Mucosa of descending colon (tissue), 3 donors: ENCODE measurements at regions not wholly inside any gene's neighbourhood (a gene's known extent, or its start where the extent isn't known, plus 50 kb on each side); places are given as distances from the start of the nearest gene placed in this dataset.

ENCODE experiments used
- ATAC-seq: fragments of 200-7000 bp; cut with Tn5 transposase; one replicate; pipeline ENCODE4 v1.9.1; 2020; ENCODE audit warnings: mild to moderate bottlenecking, moderate library complexity
- DNase-seq, 3 donors: peaks; one replicate each; pipeline ENCODE4 v3.0.0-alpha.2; 2020
- H3K36me3 ChIP-seq: fragments of 200-600 bp; one replicate; pipeline ENCODE4 v1.8.0; 2021; ENCODE audit warnings: low read depth, mild to moderate bottlenecking
- H3K4me1 ChIP-seq: fragments of 200-600 bp; one replicate; pipeline ENCODE4 v1.8.0; 2021; ENCODE audit warnings: low read depth, mild to moderate bottlenecking
- H3K4me3 ChIP-seq: fragments of 200-600 bp; one replicate; pipeline ENCODE4 v1.8.0; 2021; ENCODE audit warnings: mild to moderate bottlenecking
- H3K9me3 ChIP-seq: fragments of 200-600 bp; one replicate; pipeline ENCODE4 v1.8.0; 2021; ENCODE audit warnings: mild to moderate bottlenecking
- intact Hi-C, 2 donors: fragments of 100-400 bp; cut with DNase I in 1 of 2; cut with micrococcal nuclease in 1 of 2; formaldehyde crosslinking; loops; one replicate each; pipeline versions ENCODE4 v1.11.0 to v1.11.1; 2022; cut with DNase I, micrococcal nuclease
- TF ChIP-seq, protein P1 (sequence below): fragments of 200-600 bp; IDR thresholded peaks from one replicate; pipeline ENCODE4 v1.8.0; 2022; ENCODE audit warnings: antibody characterized with exemption, mild to moderate bottlenecking
- donor health status: DM: no; HTN: no; CAD: no; lungs with moderate emphysema.
- donor health status: DM: no; HTN: no; CAD: no.
- donor health status: DM: no; HTN: yes; CAD: no.

DNA sequence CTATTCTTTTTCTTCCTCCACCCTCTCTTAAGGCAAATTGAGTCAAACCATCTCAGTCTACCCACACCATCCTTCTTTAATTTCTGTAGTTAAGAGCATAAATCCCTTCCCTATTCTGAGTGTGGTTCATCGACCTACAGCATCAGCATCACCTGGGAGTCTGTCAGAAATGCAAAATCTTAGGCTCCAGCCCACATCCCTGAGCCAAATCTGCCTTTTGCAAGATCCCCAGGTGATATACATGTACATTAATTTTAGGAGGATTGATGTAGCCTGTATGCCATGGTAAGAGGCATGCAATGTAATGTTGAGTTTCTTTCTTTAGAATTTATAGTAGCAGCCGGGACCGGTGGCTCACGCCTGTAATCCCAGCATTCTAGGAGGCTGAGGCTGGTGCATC lies 151.7 kb upstream of the TNP1 start:
- no peak for DNase-seq
- TF ChIP-seq, protein P1, sequence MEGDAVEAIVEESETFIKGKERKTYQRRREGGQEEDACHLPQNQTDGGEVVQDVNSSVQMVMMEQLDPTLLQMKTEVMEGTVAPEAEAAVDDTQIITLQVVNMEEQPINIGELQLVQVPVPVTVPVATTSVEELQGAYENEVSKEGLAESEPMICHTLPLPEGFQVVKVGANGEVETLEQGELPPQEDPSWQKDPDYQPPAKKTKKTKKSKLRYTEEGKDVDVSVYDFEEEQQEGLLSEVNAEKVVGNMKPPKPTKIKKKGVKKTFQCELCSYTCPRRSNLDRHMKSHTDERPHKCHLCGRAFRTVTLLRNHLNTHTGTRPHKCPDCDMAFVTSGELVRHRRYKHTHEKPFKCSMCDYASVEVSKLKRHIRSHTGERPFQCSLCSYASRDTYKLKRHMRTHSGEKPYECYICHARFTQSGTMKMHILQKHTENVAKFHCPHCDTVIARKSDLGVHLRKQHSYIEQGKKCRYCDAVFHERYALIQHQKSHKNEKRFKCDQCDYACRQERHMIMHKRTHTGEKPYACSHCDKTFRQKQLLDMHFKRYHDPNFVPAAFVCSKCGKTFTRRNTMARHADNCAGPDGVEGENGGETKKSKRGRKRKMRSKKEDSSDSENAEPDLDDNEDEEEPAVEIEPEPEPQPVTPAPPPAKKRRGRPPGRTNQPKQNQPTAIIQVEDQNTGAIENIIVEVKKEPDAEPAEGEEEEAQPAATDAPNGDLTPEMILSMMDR: no peak
- Histone ChIP-seq H3K36me3 (no peaks in the 10 kb centered on the region), H3K4me1 (no peaks in the 10 kb centered on the region), H3K4me3 (no peak overlapping the region), H3K9me3 (no peaks in the 10 kb centered on the region)
- ATAC-seq: no peak
- intact Hi-C loops: no loop called here

DNA sequence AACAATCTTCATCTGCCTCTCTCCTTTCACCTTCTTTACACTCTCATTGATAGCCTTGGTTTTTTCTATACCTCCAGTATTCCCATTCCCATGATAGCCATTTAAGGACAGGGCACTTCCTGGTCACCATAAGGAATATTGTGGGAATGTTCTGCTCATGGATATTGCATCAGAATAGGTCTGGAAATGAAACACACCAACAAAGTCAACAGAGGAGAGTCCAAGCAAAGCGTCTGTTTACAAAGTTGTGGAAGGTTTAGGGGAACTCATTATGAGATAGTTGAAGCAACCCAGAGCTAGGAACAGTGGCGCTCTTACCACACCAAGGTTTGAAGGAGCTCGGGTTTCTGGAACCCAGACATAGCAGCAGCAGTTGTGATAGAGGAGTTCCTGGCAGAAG lies 150.3 kb upstream of the TNP1 start:
- no peak for ATAC-seq
- Histone ChIP-seq H3K4me3 (no peak overlapping the region), H3K9me3 (no peaks in the 10 kb centered on the region), H3K4me1 (no peaks in the 10 kb centered on the region), H3K36me3 (no peaks in the 10 kb centered on the region)
- TF ChIP-seq, protein P1: no peak
- intact Hi-C loops: no loop called here
- no peak for DNase-seq

DNA sequence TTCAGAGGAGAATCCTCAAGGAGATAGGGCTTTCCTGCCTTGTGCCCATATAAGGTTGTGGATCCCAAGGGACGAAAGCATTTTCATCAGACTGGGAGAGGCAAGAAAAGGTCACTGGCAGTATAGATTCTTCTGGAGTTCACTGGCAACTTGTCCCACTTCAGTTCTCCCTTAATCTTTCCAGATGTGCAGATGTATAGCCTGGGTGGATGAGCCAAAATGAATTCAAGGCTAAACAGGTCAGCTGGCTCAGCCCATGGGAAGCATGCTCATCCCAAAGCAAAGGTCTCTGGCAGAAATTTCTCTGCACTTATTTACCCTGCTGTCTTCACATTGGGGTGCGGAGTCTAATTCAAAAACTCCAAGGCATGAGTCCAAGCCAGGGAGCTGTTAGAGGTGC lies 148.9 kb upstream of the TNP1 start:
- TF ChIP-seq, protein P1: no peak
- ATAC-seq: no peak
- no peaks in the 10 kb centered on the region for H3K36me3 ChIP-seq
- DNase-seq: no peak
- intact Hi-C loops: no loop called here
- no peaks in the 10 kb centered on the region for H3K9me3 ChIP-seq
- H3K4me3 ChIP-seq: no peak overlapping the region
- no peaks in the 10 kb centered on the region for H3K4me1 ChIP-seq

DNA sequence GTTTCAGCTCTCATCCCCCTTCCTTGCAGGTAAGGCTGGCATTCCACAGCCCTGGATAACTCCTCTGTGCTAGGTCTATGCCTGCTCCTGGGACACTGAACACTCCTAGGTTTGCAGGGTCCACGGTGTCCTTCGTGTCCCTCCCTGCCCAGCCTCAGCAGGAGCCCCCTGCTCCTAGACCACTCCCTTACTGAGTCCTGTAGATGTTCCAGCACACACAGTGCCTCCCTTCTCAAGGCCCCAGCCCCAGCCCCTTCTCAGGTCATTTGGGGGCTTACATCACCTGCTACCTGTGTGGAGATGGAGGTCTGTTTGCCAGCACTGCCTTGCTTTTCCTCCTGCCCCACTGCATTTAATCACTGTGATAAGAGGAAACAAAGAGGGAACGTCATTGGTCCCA lies 146.4 kb upstream of the TNP1 start:
- no peak for DNase-seq
- no peaks in the 10 kb centered on the region for H3K4me1 ChIP-seq
- TF ChIP-seq, protein P1: no peak
- intact Hi-C loops: no loop called here
- H3K36me3 ChIP-seq: no peaks in the 10 kb centered on the region
- H3K4me3 ChIP-seq: no peak overlapping the region
- no peak for ATAC-seq
- no peaks in the 10 kb centered on the region for H3K9me3 ChIP-seq

DNA sequence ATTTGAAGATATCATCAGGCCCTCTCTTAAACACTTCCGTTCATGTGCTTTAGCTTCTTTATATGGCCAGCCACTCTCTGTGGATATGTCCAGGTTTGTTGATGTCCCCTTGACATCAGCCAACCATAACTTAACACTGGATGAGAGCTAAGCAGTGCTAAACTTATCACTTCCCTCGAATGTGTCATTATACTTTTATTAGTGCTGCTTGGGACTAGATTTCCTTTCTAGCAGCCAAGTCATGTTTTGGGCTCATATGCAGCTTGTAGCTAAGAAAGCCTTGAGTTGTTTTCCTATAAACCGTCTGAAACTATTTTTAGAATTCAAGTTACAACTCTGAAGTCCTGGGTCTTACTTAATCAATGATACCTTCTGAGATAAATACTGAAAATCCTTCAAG lies 144.8 kb upstream of the TNP1 start:
- Histone ChIP-seq H3K4me3 (no peak overlapping the region), H3K9me3 (no peaks in the 10 kb centered on the region), H3K36me3 (no peaks in the 10 kb centered on the region), H3K4me1 (no peaks in the 10 kb centered on the region)
- TF ChIP-seq, protein P1: no peak
- ATAC-seq (no peak), DNase-seq (no peak)
- intact Hi-C loops: no loop called here

DNA sequence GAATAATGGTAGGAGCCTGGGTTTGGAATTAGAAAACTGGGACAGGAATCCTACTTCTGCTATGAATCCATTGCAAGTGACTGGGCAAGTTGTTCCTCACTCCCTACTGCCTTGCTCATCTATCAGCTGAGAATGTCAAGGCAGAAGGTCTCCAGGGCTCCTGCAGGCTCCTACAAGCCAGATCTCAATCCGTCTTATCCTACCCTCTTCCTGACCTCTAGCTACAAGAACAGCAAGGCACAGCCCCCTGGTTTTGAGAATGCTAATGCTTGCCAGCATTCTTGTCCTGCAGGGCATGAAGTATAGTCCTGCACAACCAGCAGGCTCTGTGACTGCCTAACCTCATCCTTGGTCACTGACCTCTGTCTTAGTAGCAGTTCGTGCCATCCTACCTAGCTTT lies 141.9 kb upstream of the TNP1 start:
- TF ChIP-seq, protein P1: no peak
- H3K36me3 ChIP-seq: no peaks in the 10 kb centered on the region
- ATAC-seq (no peak), DNase-seq (no peak)
- no peaks in the 10 kb centered on the region for H3K9me3 ChIP-seq
- no peaks in the 10 kb centered on the region for H3K4me1 ChIP-seq
- intact Hi-C loops: no loop called here
- no peak overlapping the region for H3K4me3 ChIP-seq
